KMS-11 (cell line): ENCODE measurements at regions not wholly inside any gene's neighbourhood (a gene's known extent, or its start where the extent isn't known, plus 50 kb on each side); places are given as distances from the start of the nearest gene placed in this dataset.

ENCODE experiments used
- H2AFZ ChIP-seq: fragments of 200-600 bp; sonication (generic); 2 replicates; pipeline ENCODE4 v1.6.1; 2016; ENCODE audit warnings: antibody characterized with exemption, mixed run types, low read depth
- H3K27ac ChIP-seq: fragments of 200-600 bp; sonication (generic); 2 replicates; pipeline ENCODE4 v1.6.1; 2016; ENCODE audit warnings: mild to moderate bottlenecking, mixed run types
- H3K27me3 ChIP-seq: fragments of 200-600 bp; sonication (generic); 2 replicates; pipeline ENCODE4 v1.6.1; 2017; ENCODE audit warnings: mild to moderate bottlenecking, low read depth, mixed run types, moderate library complexity; ENCODE audit not compliant: insufficient read depth
- H3K36me3 ChIP-seq: fragments of 200-600 bp; sonication (generic); 2 replicates; pipeline ENCODE4 v1.6.1; 2017; ENCODE audit warnings: mild to moderate bottlenecking, mixed run types; ENCODE audit not compliant: insufficient read depth
- H3K4me1 ChIP-seq: fragments of 200-600 bp; sonication (generic); 2 replicates; pipeline ENCODE4 v1.6.1; 2016; ENCODE audit warnings: mild to moderate bottlenecking, low read depth, mixed run types; ENCODE audit not compliant: poor library complexity, severe bottlenecking
- H3K4me2 ChIP-seq: fragments of 200-600 bp; sonication (generic); 2 replicates; pipeline ENCODE4 v1.7.0; 2016; ENCODE audit warnings: mild to moderate bottlenecking, mixed run types
- H3K4me3 ChIP-seq: fragments of 200-600 bp; sonication (generic); IDR thresholded peaks from 2 replicates; pipeline ENCODE4 v1.6.1; 2017; ENCODE audit warnings: low read depth, low read length, mixed read lengths; ENCODE audit not compliant: insufficient read depth
- H3K79me2 ChIP-seq: fragments of 200-600 bp; sonication (generic); 2 replicates; pipeline ENCODE4 v1.6.1; 2016; ENCODE audit warnings: low read depth, mixed run types; ENCODE audit not compliant: insufficient read depth
- H3K9ac ChIP-seq: fragments of 200-600 bp; sonication (generic); 2 replicates; pipeline ENCODE4 v1.6.1; 2016; ENCODE audit warnings: mild to moderate bottlenecking, mixed run types
- H4K20me1 ChIP-seq: fragments of 200-600 bp; sonication (generic); 2 replicates; pipeline ENCODE4 v1.6.1; 2016; ENCODE audit warnings: mild to moderate bottlenecking, mixed run types; ENCODE audit not compliant: insufficient read depth
- TF ChIP-seq, protein P1 (sequence below): fragments of 200-600 bp; sonication (generic); conservative IDR thresholded peaks from 2 replicates; pipeline ENCODE4 v1.6.1; 2017; ENCODE audit warnings: low read depth, mild to moderate bottlenecking, antibody characterized with exemption, low read length, moderate library complexity, mixed read lengths

DNA sequence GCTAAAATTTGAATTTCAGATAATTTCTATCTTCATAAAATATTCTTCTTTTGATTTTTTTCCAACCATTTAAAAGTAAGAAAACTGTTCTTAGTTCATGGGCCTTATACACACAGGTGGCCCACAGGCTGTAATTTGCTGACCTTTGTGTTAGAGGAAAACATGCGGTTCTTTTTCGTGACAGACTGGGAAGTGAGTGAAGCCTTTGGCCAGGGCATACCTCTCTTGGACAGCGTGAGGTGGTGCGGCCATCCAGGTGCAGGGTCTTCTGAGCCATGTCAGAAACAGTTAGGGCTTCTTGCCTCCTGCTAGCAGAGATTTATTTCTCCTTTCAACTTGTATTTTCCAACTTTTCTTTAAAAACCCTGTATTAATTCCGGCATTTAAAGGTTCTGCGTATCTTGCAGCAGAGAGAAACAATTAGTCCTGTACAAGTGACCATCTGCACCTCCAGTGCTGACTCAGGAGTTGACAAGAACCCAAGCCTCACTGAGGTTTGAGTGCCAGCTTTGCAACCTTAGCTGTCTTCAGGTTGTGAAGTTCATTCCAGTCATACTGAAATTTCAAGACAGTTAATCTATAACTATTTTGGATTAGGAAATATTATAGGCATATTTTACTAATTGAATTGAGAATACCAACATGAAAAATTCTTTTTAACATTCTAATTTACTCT is 177.8 kb downstream of the LY86 start:
- no peak overlapping the region for H3K4me3 ChIP-seq
- H3K36me3 ChIP-seq: no peaks in the 10 kb centered on the region
- H3K4me2 ChIP-seq: peak overlapping the region; percentile 82
- H2AFZ ChIP-seq: peak overlapping the region; percentile 29; the same call in 1 of the 2 replicates
- TF ChIP-seq, protein P1, sequence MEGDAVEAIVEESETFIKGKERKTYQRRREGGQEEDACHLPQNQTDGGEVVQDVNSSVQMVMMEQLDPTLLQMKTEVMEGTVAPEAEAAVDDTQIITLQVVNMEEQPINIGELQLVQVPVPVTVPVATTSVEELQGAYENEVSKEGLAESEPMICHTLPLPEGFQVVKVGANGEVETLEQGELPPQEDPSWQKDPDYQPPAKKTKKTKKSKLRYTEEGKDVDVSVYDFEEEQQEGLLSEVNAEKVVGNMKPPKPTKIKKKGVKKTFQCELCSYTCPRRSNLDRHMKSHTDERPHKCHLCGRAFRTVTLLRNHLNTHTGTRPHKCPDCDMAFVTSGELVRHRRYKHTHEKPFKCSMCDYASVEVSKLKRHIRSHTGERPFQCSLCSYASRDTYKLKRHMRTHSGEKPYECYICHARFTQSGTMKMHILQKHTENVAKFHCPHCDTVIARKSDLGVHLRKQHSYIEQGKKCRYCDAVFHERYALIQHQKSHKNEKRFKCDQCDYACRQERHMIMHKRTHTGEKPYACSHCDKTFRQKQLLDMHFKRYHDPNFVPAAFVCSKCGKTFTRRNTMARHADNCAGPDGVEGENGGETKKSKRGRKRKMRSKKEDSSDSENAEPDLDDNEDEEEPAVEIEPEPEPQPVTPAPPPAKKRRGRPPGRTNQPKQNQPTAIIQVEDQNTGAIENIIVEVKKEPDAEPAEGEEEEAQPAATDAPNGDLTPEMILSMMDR: no peak
- peak overlapping the region; percentile 33; the same call in 1 of the 2 replicates for H3K9ac ChIP-seq
- H4K20me1 ChIP-seq: no peaks in the 10 kb centered on the region
- H3K27me3 ChIP-seq: no peaks in the 10 kb centered on the region
- peak overlapping the region; percentile 62 for H3K27ac ChIP-seq
- H3K79me2 ChIP-seq: no peaks in the 10 kb centered on the region
- peaks cover 27% of the 10 kb centered on the region for H3K4me1 ChIP-seq

DNA sequence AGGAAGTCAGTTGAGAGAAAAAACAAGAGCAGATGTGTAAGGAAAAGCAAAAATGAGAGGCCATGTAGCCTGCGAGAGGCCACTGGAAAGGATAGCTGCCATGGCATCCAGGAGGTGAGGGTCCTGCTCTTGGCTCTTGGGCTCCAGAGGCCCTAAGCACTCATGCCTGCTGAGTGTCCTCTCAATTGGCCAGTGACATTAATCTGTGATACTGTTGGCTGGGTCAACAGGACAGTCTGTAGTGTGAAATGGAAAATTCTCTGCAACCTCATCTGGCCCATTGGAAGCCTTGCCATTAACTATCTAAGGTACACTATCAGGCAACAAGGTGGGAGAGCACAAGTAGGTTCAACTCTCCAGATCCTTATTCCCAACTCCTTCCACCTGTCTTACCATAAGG is 180.9 kb downstream of the LY86 start:
- no peaks in the 10 kb centered on the region for H3K79me2 ChIP-seq
- H3K4me2 ChIP-seq: no peak overlapping the region
- H4K20me1 ChIP-seq: no peaks in the 10 kb centered on the region
- H3K9ac ChIP-seq: no peak overlapping the region
- H2AFZ ChIP-seq: no peak overlapping the region
- no peaks in the 10 kb centered on the region for H3K36me3 ChIP-seq
- no peaks in the 10 kb centered on the region for H3K27me3 ChIP-seq
- no peak overlapping the region for H3K4me3 ChIP-seq
- H3K27ac ChIP-seq: no peak overlapping the region
- TF ChIP-seq, protein P1: no peak
- H3K4me1 ChIP-seq: peaks cover 27% of the 10 kb centered on the region

DNA sequence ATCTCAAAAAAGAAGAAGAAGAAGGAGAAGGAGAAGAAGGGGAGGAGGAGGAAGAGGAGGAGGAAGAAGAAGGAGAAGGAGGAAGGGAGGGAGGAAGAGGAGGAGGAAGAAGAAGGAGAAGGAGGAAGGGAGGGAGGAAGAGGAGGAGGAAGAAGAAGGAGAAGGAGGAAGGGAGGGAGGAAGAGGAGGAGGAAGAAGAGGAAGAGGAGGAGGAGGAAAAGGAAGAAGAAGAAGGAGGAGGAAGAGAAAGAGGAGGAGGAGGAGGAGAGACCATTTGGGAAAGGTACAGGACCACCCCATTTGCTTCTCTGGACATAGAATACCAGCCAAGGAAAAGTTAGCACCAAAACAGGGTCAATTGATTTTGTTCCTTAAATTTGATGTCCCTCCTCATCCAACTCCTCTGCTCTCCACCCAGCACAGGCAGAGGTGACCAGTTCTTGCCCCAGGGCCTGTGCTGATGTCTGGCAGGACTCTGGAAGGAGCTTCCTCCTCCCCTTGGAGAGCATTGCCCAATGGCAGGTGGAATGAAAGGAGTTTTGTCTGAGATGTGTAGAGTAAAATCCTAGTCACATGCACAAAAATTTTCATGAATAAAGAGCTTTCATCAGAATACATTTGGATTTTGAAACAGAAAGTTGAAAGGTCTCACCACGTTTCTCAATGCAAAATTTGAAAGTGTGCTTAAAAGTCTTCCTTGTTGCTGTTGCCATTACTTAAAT is 182.9 kb downstream of the LY86 start:
- no peak overlapping the region for H3K4me3 ChIP-seq
- H4K20me1 ChIP-seq: no peaks in the 10 kb centered on the region
- H2AFZ ChIP-seq: no peak overlapping the region
- peaks cover 13% of the 10 kb centered on the region for H3K4me1 ChIP-seq
- no peak overlapping the region for H3K4me2 ChIP-seq
- TF ChIP-seq, protein P1: no peak
- H3K36me3 ChIP-seq: no peaks in the 10 kb centered on the region
- H3K79me2 ChIP-seq: no peaks in the 10 kb centered on the region
- H3K27ac ChIP-seq: no peak overlapping the region
- no peaks in the 10 kb centered on the region for H3K27me3 ChIP-seq
- no peak overlapping the region for H3K9ac ChIP-seq

DNA sequence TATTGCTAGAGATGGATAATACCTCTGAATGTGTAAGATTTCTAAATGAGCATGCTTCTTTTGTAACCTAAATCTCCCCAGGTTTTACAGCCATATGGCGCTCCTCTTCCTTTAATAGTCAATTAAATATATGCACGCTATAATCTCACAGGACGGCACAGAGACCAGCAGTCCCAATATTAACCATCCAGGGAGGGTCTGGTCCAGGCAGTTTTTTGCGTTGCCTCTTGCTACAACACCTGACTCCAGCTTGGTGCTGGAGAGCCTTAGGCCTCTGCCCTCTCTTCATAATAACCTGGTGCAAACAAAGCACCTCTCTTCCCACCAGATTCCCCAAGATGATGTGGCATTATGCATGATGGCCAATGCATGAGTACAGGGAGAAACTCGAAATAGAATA is 183.4 kb downstream of the LY86 start:
- Histone ChIP-seq H3K36me3 (no peaks in the 10 kb centered on the region), H2AFZ (no peak overlapping the region), H3K4me1 (peaks cover 8% of the 10 kb centered on the region), H3K27ac (no peak overlapping the region), H3K4me2 (no peak overlapping the region), H3K27me3 (no peaks in the 10 kb centered on the region), H3K4me3 (no peak overlapping the region), H3K79me2 (no peaks in the 10 kb centered on the region), H3K9ac (no peak overlapping the region), H4K20me1 (no peaks in the 10 kb centered on the region)
- TF ChIP-seq, protein P1: no peak
